Breast epithelium (tissue), 3 donors: ENCODE measurements at regions not wholly inside any gene's neighbourhood (a gene's known extent, or its start where the extent isn't known, plus 50 kb on each side); places are given as distances from the start of the nearest gene placed in this dataset.

Experiments
- CTCF ChIP-seq, 3 donors: fragments of 450-650 bp; IDR thresholded peaks; one replicate each; pipeline ENCODE4 v1.5.1; 2016 to 2017; ENCODE audit warnings: antibody characterized with exemption in 3 of 3, mild to moderate bottlenecking in 3 of 3, moderate library complexity in 3 of 3
- POLR2A ChIP-seq: fragments of 450-650 bp; IDR thresholded peaks from one replicate; pipeline ENCODE4 v1.6.1; 2016; ENCODE audit warnings: antibody characterized with exemption, mild to moderate bottlenecking, moderate library complexity
- POLR2AphosphoS5 ChIP-seq, 3 donors: sonication (generic); formaldehyde crosslinking; IDR thresholded peaks; one replicate each; pipeline ENCODE4 v1.6.1; 2017; ENCODE audit warnings: antibody characterized with exemption in 3 of 3

DNA sequence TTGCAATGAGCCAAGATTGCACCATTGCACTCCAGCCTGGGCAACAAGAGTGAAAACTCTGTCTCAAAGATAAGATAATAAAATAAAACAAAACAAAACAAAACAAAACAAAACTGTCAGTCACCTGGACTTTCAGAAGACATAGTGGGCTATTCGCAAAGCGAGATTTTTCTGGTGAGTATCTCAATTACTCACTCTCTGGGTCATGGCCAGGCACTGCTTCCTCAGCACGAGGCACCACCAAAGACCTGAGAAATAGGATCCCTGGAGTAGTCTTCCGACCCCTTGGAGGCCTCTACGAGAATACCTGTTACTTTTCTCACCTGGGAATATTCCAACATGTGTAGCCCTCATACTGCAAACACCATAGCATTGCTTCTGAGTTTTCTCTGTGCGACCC, 201.7 kb upstream of the ZNF618 start:
- no peak for TF ChIP-seq POLR2A
- no peak for TF ChIP-seq CTCF (IDR thresholded peaks at IDR 0.05)
- TF ChIP-seq POLR2AphosphoS5 (IDR thresholded peaks at IDR 0.05), result no peak
